ENCODE measurements at regions not wholly inside any gene's neighbourhood (a gene's known extent, or its start where the extent isn't known, plus 50 kb on each side); places are given as distances from the start of the nearest gene placed in this dataset.

DNA sequence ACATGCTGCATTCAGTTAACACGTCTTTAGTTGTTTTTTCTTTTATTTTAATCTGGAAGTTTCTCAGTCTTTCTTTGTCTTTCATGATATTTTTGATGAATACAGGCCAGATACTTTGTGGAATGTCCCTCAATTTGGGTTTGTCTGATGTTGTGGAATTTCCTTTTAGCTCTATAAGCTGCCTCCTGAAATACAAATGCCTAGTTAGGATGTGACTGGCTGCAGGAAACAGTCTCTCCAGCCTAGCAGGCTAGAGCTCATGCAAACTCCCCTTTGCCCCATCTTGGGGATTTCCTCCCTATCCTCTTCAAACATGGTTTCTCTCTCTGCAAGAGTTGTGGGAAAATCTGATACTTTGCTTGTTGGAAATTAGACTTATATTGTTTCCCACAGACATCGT, 89.3 kb upstream of the JAG1 start:
- DNase-seq (ENCODE audit: low read depth, low spot score): peak; percentile 9
- TF ChIP-seq, protein P1, sequence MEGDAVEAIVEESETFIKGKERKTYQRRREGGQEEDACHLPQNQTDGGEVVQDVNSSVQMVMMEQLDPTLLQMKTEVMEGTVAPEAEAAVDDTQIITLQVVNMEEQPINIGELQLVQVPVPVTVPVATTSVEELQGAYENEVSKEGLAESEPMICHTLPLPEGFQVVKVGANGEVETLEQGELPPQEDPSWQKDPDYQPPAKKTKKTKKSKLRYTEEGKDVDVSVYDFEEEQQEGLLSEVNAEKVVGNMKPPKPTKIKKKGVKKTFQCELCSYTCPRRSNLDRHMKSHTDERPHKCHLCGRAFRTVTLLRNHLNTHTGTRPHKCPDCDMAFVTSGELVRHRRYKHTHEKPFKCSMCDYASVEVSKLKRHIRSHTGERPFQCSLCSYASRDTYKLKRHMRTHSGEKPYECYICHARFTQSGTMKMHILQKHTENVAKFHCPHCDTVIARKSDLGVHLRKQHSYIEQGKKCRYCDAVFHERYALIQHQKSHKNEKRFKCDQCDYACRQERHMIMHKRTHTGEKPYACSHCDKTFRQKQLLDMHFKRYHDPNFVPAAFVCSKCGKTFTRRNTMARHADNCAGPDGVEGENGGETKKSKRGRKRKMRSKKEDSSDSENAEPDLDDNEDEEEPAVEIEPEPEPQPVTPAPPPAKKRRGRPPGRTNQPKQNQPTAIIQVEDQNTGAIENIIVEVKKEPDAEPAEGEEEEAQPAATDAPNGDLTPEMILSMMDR (IDR thresholded peaks at IDR 0.05; ENCODE audit: low read depth, low read length): no peak
- in situ Hi-C loops (cut with HindIII; ENCODE audit: low sequenced_read_pairs): no loop called here
- no peak overlapping the region for H3K4me3 ChIP-seq (ENCODE audit: low read depth, low read length)

DNA sequence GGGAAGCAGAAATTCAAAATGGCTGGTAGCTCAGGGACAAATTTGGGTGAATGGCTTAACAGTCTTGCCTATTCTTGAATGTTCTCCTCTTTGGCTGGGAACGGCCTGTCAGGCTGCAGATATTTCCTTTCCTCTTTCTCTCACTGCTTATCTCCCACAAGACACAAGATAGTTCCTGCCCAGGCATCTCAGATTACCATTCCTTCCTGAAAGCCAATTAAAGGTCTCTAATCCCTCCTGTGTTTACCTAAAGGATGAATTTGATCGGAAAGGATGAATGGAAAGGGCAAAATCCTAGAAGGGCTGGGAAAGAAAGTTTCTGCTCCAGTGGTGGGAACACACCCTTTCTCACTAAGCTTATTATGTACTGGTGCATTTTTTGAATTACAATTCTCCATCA, 95.9 kb upstream of the JAG1 start:
- no peak for DNase-seq (ENCODE audit: low read depth, low spot score)
- TF ChIP-seq, protein P1 (IDR thresholded peaks at IDR 0.05; ENCODE audit: low read depth, low read length): no peak
- no peak overlapping the region for H3K4me3 ChIP-seq (ENCODE audit: low read depth, low read length)
- in situ Hi-C loops (cut with HindIII; ENCODE audit: low sequenced_read_pairs): no loop called here

DNA sequence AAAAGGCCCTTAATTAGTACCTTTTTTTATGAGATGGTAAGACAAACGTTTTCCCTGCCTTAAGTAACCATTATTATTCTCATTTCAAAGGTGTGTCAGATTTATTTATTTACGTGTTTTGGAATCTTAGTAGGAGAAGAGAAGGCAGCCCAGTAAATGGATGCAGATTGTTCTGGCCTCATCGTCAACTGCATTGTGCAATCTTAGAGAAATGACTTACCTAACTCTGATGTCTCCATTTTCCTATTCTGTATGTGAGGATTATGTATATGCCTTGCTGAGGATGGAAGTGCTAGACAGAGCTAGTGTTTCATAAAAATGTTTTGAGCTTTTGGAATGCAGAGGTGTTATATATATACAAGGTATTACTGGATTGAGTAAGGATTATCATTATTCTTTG, 97.0 kb upstream of the JAG1 start:
- no peak overlapping the region for H3K4me3 ChIP-seq (ENCODE audit: low read depth, low read length)
- TF ChIP-seq, protein P1 (IDR thresholded peaks at IDR 0.05; ENCODE audit: low read depth, low read length): no peak
- no peak for DNase-seq (ENCODE audit: low read depth, low spot score)
- in situ Hi-C loops (cut with HindIII; ENCODE audit: low sequenced_read_pairs): no loop called here

DNA sequence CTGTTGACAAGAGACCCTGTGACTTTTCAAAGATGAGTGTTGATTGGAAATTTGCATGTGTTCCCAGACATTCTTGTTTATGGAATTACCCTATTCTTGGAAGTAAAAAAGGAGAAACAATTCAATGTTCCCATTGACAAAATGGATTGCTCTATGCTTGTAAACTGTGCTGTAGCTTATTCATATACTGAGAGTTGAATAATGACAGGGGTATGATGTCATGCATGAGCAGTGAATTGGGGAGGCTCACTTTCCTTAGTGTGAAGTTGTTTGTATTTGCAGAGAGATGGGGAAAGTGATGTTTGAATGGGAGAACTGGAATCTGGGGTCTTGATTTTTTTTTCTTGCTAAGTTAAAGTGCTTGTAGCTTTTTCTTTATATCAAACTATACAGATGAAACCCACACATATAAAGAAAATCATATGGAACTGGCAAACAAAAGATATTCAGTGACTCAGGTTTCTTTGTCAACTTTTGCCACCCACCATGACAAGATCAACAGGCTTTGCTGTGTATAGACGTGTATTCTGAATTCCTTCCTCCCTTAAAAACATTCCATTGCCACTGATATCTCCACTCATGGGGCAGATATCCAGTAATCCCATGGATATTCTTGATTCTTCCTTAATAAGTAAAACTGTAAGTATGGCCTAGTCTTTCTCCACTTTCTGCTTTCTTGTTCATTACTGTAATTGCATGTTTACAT, 97.8 kb upstream of the JAG1 start:
- TF ChIP-seq, protein P1 (IDR thresholded peaks at IDR 0.05; ENCODE audit: low read depth, low read length): no peak
- H3K4me3 ChIP-seq (ENCODE audit: low read depth, low read length): no peak overlapping the region
- in situ Hi-C loops (cut with HindIII; ENCODE audit: low sequenced_read_pairs): no loop called here
- DNase-seq (ENCODE audit: low read depth, low spot score): peak; percentile 10

DNA sequence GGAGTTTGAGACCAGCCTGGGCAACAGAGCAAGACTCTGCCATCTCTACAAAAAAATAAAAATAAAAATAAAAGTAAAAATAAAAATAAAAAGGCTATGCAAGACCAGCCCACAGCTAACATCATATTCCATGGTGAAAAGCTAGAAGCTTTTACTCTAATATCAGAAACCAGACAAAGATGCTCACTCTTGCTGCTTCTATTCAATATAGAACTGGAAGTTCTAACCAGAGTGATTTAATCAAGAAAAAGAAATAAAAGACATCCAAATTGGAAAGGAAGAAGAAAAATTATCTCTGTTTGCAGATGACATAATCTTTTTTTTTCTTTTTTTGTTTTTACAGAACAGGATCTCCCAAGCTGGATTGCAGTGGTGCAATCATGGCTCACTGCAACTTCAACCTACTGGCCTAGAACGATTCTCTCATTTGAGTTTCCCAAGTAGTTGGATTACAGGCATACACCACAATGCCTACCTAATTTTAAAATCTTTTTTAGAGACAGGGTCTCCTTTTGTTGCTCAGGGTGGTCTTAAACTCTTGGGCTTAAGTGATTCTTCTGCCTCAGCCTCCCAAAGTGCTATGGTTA, 100.7 kb upstream of the JAG1 start:
- DNase-seq (ENCODE audit: low read depth, low spot score): no peak
- H3K4me3 ChIP-seq (ENCODE audit: low read depth, low read length): no peak overlapping the region
- in situ Hi-C loops (cut with HindIII; ENCODE audit: low sequenced_read_pairs): no loop called here
- TF ChIP-seq, protein P1 (IDR thresholded peaks at IDR 0.05; ENCODE audit: low read depth, low read length): no peak

DNA sequence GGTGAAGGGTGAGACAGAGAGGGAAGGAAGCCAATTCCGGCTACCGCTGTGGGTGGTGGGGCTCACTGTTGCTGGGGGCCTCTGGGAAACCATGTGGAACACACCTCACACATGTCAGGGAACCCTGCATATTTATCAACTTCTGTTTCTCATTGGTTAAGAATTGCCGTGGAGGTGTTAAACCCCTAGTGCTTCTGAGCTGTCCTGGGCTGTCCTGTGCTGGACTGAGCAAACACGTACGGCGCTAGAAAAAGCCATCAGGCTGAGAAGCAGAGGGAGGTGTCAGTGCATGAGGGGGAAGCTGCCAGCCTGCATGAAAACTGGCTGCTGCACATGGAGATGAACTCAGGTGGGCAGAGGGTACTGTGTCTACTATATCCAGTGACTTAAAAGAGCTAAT, 103.9 kb upstream of the JAG1 start:
- TF ChIP-seq, protein P1 (IDR thresholded peaks at IDR 0.05; ENCODE audit: low read depth, low read length): no peak
- no peak overlapping the region for H3K4me3 ChIP-seq (ENCODE audit: low read depth, low read length)
- no peak for DNase-seq (ENCODE audit: low read depth, low spot score)
- in situ Hi-C loops (cut with HindIII; ENCODE audit: low sequenced_read_pairs): no loop called here

Measured in astrocyte of the spinal cord (primary cell).